Ovary (tissue), 3 donors: ENCODE measurements at regions not wholly inside any gene's neighbourhood (a gene's known extent, or its start where the extent isn't known, plus 50 kb on each side); places are given as distances from the start of the nearest gene placed in this dataset.

Experiments
- CTCF ChIP-seq, 3 donors: fragments of 450-650 bp in 2 of 3; fragments of 200-600 bp in 1 of 3; IDR thresholded peaks; one replicate each; pipeline versions ENCODE4 v1.5.1 to v1.8.0; 2016 to 2022; ENCODE audit warnings: antibody characterized with exemption in 3 of 3, mild to moderate bottlenecking in 1 of 3
- EP300 ChIP-seq: sonication (generic); formaldehyde crosslinking; IDR thresholded peaks from one replicate; pipeline ENCODE4 v1.6.1; 2017; ENCODE audit warnings: antibody characterized with exemption
- donor health status: DM: no; HTN: no; CAD: no.

GRCh38 chr10:113226831-113227445 is 276.9 kb downstream of the TCF7L2 start:
- TF ChIP-seq CTCF (IDR thresholded peaks at IDR 0.05) (no peak), EP300 (no peak)
